A204.1 (cell line): ENCODE measurements at regions not wholly inside any gene's neighbourhood (a gene's known extent, or its start where the extent isn't known, plus 50 kb on each side); places are given as distances from the start of the nearest gene placed in this dataset.
"Not testable (repeated sequence)": the region's sequence is repeated elsewhere in the genome, so short reads cannot be mapped to it uniquely, and the experiment has no call there.

Source experiments
- FAIRE-seq: peaks from 2 replicates; lab custom pipeline; 2012; peaks lifted over from hg19 to GRCh38; lab: Jason Lieb, UNC

DNA sequence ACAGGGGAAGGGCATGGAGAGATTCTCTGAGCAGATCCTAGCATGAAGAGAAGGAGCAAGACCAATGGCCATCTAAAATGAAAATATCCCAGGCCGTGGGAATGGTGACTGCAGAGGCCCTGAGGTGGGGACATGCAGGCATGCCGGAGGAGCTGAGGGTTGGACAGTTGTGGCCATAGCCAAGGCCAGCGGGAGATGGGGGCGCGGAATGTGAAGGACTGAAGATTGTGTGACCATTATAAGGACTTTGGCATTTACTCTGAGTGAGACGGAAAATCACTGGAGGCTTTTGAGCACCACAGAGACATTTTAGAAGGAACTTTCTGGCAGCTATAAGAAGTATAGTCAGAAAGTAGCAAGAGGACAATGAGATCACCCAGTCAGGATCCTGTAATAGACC lies 341.1 kb downstream of the SFMBT2 start:
- FAIRE-seq: no peak

DNA sequence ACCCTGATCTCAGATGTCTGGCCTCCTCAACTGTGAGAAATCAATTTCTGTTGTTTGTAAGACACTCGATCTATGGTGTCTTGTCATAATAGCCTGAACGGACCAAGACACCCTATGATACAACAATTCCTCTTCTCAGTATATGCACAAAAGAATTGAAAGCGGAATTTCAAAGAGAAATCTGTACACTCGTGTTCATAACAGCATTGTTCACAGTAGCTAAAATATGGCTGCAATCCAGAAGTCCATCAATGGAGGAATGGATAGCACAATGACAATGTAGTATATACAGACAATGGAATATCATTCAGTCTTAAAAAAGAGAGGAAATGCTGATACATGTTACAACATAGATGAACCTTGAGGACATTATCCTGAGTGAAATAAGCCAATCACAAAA lies 354.6 kb downstream of the SFMBT2 start:
- no peak for FAIRE-seq

DNA sequence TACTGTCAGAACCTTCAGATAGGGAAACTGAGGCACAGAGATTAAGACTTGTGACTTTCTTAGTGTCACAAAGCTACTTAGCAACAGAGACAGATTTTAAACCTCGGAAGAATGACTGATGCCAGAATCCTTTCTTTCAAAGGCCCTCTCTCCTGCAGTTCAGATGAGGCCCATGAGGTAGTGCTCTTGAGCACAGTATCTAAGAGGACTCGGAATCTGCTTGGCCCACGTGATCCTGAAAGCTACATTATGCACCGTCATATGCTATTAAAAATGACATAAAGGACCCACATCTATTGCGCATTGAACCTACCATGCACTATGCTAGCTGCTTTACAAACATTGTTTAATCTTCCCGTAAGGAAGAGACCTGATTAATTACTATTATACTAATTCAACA lies 355.9 kb downstream of the SFMBT2 start:
- no peak for FAIRE-seq

DNA sequence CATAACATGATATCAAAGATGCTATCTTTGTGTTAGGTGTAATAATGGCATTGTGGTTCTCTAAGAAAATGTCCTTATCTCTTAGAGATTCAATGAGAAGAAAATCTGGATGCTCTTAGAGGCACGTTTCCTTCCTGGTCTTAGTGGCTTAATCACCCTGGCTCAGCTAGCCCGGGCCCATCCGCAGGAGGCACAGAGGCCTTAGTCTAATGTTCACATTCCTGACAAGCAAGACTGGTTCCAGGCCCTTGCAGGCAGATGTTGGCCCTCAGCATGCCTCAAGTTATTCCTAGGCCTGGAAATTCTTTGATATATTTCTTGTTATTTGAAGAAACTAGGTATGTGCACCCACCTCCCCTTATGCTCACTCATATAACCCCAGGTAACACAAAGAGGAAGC lies 357.6 kb downstream of the SFMBT2 start:
- FAIRE-seq: no peak

DNA sequence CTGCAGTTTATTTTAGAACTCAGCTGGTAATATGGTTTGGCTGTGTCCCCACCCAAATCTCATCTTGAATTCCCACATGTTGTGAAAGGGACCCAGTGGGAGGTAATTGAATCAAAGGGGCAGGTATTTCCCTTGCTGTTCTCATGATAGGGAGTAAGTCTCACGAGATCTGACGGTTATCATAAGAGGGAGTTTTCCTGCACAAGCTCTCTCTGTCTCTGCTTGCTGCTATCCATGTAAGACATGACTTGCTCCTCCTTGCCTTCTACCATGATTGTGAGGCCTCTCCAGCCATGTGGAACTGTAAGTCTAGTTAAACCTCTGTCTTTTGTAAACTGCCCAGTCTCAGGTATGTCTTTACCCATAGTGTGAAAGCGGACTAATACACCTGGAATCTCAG lies 360.8 kb downstream of the SFMBT2 start:
- not testable (repeated sequence) for FAIRE-seq

DNA sequence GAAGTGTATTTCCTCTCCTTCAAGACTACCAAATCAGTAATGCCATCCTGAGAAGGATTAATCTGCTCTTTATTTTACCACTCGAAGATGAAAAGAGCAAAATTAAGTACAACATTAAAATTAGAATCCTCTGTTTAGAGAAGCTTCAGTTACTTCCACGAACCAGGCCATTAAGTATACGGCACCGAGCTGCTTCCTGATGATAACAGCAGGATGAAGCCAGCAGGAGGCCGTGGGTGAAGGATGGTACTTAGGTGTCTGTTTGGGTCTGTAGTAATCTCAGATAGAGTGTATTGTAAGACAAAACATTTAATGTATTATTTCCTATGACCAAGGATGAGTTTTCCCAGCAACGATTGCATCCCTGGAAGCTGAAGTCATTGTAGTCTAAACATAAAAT lies 362.8 kb downstream of the SFMBT2 start:
- no peak for FAIRE-seq

DNA sequence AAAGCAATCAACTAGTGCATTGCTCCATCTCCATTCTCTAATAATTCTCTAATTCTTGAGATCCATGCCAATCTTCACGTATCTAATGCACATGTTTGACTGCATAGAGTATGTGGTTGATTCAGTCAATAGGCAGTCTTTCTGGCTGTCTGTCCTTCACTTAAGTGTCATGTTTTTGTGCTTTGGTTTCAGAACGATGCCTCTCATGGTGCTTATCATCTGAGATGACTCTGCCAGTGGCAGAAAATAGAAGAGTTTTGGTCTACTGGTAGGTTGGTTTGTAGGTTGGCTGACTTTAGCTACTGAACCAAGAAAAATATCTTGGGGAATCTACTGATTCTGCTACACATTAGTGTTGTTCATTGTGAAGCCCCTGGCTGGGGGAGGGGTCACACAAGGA lies 364.2 kb downstream of the SFMBT2 start:
- no peak for FAIRE-seq

DNA sequence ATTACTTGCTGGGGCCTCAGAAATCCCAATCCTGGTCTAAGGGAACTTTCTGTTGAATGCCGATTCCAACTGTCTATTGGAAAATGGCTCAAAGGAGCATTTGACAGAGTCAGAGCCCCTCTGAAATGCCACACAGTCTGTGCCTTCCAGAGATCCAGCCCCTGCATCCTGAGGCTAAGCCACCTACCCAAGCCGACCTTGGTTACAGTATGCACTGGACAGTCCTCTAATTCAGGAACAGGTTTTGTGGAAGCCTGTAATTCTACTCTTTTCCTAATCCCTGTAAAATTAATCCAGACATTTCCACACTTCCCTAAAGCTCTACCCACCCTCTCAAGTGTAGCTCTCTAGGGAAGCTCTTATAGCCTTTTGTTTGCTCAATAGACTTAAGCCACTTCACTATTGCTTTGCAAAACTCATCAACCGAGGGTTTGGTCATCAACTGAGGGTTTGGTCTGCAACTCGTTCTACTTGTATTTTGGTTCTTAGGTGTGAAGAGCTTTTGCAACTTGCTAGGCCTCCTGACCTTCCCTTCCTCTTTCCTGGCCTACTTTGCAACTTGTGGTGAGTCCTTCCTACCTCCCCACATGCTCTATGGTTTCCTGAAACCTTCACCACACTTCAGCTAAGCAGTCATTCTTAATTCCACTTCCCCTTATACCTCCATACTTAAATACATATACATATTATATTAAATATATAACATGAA lies 364.8 kb downstream of the SFMBT2 start:
- FAIRE-seq: no peak

DNA sequence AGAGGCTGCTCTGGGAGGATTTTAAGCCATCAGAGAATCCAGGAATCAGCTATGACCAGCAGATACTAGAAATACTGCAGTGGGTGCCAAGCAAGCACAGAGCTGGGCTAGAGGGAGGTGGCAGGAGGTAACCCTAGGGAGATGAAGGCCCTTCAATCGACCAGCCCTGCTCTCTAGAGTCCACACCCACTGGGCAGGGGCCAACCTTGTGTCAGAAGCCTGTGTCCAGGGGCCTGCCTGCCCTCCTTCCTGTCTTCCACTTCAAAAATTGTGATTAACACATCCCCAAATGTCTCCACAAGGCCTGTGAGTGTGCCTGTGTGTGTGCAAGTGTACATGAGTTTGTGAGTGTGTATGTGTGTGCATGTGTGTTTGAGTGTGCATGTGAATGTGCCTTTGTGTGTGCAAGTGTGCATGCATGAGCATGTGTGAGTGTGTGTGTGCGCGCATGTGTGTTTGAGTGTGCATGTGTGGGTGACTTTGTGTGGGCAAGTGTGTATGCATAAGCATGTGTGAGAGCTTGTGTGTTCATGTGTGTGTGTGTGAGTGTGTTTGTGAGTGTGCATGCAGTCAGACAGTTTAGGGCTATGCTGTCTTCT lies 367.7 kb downstream of the SFMBT2 start:
- no peak for FAIRE-seq

DNA sequence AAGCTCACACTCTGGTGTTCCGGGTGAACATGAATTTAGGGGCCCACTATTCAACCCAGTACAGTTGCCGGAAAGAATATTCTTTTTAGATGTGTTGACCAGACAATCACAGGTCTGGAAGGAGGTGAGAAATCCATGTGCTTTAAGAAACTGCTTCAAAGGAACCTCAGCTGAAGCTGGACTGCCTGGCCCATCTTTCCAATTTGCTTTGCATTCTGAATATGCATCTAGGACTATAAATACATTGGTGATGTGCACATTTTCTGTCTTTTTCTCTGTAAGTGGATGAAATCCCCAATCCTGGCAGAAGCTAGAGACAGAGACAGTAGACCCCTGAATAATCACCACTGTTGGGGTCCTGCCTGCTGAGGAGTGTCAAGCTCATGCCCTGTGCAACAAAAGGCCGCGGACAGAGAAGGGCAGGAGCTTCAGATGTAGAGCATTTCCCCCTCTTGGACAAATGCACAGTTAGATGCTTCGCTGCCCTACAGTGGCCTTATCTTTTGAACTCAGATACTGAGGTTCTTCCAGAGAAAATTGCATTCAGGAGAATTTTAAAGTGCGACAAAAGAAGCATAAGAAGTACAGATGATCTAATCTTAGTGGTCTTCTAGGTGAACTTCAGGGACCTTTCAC lies 368.3 kb downstream of the SFMBT2 start:
- no peak for FAIRE-seq

DNA sequence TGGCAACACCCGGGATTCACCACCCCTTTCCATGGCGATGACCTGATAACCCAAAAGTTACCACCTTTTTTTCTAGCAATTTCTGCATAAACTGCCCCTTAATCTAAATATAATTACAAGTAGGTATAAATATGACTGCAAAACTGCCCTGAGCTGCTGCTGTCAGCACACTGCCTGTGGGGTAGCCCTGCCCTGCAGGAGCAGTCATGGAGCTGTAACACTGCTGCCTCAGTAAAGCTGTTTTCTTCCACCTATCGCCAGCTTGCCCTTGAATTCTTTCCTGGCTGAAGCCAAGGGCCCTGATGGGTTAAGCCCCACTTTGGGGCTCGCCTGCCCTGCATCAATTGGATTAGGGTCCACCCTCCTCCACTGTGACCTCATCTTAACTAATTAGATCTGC lies 368.8 kb downstream of the SFMBT2 start:
- no peak for FAIRE-seq

DNA sequence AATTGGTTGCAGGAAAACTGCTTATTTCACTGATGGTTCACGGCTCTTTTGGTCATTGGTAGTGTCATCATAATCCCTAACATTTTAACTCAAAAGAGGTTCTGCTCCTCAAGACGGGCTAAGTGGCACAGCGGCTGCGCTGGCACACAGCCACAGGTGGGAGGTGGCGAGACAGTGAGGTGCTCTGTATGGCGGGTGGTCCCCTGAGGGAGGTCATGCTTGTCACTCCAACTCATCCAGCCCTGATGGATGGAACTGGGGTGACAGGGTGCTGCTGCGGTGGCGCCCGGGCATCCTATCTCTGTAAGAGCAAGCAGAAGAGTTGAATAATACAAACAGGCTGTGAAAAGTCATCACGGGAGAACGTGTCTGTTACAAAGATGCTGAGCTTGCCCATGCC lies 370.2 kb downstream of the SFMBT2 start:
- no peak for FAIRE-seq

DNA sequence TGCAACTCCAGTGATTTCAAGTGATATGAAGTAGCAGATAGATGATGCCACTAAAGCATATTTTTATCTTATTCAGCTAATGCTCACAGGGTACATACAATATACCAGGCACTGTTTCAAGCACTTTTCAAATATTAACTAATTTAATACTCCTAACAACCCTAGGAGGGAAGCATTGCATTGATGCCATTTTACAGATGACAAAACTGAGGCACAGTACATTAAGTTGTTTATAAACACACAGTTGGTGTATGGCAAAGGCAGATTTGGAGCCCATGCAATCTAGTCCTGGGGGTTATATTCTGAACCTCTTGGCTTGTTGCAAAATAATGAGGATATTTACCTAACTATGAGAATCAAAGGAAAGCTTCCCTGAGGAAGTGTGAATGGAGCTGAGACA lies 371.0 kb downstream of the SFMBT2 start:
- FAIRE-seq: no peak

DNA sequence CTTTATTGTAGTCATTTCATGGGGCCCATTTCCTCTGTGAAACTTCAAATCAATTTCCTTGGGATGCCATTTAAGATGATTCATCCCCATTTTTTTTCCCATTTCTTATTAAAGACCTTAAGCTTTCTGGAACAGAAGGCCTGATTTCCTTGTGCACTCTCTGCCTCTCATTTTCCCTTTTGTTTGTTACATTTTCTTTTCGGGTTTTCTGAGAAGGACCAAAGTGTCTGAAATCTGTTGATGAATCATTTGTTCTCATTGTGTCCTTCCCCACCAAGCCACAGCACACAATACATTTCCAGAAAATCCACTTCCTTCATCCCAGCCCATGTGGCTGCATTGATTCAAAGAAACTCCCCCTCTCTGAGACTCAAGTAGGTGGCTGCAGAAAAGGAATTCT lies 372.4 kb downstream of the SFMBT2 start:
- no peak for FAIRE-seq

DNA sequence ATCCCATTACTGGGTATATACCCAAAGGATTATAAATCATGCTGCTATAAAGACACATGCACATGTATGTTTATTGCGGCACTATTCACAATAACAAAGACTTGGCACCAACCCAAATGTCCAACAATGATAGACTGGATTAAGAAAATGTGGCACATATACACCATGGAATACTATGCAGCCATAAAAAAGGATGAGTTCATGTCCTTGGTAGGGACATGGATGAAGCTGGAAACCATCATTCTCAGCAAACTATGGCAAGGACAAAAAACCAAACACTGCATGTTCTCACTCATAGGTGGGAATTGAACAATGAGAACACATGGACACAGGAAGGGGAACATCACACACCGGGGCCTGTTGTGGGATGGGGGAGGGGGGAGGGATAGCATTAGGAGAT lies 373.4 kb downstream of the SFMBT2 start:
- not testable (repeated sequence) for FAIRE-seq

DNA sequence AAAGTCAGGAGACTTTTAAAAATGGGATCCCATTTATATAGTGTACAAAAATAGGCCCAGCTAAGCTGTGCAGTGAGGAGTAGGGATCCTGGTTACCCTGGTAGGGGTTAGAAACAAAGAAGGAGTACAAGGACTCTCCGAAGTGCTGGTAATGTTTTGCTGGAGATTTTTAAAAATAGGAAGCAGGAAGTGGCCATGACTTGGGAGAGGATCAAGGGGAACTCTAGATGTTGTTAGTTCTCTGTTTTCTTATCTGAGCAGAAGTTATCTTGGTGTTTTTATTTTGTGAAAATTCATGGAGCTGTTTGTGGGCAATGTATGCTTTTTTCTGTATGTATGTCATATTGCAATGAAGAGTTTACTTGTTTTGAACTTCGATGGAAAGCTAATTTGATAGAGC lies 373.9 kb downstream of the SFMBT2 start:
- FAIRE-seq: no peak

DNA sequence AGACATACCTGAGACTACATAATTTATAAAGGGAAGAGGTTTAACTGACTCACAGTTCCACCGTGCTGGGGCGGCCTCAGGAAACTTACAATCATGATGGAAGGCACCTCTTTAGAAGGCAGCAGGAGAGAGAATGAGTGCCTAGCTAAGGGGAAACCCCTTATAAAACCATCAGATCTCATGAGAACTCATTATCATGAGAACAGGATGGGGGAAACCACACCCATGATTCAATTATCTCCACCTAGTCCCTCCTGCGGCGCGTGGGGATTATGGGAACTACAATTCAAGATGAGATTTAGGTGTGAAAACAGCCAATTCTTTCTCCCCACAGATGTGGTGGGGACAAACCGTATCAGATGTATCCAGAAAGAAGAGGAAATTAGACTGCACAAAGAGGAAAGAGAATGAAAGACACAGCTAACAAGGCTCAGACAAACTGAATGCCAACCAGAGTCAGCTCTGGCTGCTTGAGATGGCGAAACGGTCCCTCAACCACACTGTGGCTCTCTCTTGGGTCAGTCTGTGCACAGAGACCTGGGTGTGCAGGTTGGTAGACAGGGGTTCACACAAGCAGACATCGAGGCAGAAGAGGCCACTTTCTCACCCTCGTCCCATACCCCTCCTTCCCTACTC lies 375.6 kb downstream of the SFMBT2 start:
- FAIRE-seq: no peak

DNA sequence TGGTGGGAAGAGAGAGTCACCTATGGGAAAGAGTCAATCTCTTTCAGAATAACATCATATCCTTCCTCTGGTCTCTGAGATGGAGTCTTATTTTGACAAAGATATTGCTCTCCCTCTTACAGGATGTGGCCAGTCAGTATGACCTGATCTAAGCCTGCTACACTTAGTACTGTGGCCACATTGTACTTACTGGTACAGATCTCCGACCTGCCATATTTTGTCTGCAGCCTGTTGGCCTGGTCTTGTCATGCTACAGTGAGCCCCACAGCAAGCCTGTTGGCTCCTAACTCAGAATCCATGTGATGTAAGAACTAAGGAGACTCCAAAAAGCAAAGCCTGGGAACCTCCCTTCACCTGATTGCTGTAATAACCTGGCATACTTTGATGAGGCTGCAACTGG lies 377.8 kb downstream of the SFMBT2 start:
- no peak for FAIRE-seq

DNA sequence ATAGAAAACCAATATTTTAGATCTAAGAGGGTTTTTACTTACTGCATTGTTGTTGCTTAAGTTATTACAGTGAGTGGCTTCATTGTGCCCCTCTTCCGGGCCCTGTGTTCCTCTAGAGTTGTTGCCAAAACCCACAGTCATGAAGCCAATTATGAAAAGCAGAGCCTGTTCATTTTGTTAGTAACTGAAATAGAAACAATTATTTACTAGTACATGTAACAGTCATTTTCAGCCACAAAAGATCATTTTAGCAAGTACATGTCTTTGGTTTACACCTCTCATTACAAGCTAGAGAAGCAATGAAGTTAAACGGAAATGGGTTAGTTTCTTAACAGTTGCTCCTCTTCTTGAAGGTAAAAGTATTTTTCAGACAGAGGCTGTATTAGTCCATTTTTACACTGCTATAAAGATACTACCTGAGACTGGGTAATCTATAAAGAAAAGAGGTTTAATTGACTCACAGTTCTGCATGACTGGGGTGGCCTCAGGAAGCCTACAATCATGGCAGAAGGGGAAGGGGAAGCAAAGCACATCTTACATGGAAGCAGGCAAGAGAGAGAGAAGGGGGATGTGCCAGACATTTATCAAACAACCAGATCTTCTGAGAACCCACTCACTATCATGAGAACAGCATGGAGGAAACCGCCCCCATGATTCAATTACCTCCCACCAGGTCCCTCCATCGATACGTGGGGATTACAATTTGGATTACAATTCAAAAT lies 380.5 kb downstream of the SFMBT2 start:
- FAIRE-seq: no peak

DNA sequence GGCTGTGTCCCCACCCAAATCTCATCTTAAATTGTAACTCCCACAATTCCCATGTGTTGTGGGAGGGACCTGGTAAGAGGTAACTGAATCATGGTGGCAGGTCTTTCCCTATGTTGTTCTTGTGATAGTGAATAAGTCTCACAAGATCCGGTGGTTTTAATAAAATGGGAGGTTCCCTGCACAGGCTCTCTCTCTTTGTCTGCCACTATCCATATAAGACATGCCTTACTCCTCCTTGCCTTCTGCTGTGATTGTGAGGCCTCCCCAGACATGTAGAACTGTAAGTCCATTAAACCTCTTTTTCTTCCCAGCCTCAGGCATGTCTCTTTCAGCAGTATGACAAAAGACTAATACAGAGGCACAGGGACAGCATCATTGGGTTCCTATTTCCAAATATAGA lies 381.2 kb downstream of the SFMBT2 start:
- no peak for FAIRE-seq

DNA sequence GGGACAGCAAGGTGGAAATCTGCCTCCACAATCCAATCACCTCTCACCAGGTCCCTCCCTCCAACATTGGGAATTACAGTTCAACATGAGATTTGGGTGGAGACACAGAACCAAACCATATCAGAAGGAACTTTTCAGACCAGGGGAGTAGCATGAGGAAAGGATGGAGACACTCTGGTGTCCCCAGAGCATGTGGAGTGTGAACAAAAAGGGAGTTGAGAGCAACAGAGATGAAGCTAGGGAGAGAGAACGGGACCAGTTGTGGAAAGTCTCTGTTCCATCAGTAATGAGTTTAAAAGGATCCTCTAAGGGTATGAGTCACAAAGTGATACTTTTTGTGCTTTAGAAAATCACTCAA lies 382.0 kb downstream of the SFMBT2 start:
- FAIRE-seq: no peak

DNA sequence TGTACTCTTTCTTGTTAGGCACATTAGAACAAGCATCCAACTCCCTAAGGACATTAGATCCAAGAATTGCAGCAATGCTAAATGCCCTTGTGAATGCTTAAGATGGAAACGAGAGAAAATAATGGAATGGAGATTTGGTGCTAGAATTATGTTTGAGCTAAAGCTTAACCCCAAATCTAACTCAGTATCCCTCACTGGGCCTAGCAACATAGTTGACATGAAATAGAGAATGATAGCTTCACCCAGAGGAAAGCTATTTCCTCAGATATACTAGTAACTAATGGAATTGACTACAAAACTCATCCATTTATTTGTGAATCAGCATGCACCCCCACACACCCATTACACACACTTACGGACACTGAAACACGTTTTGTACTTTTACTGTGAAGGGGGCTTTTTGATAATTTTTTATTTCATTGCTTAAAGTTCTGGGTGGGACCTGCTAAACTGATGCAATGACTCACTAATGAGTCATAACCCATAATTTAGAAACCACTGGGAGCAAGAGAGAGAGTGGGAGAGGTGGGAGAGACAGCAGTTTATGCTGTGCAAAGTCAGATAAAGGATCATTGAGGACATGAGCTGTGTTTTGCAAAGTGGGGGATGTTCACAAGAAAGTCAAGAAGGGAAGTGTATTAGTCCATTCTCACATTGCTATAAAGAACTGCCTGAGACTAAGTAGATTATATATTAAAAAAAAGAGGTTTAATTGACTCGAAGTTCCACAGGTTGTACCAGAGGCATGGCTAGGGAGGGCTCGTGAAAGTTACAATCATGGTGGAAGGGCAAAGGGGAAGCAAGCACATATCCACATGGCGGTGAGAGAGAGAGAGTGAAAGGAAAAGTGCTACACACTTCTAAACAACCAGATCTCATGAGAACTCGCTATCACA lies 382.7 kb downstream of the SFMBT2 start:
- FAIRE-seq: no peak
